Upper lobe of left lung (tissue), 4 donors: ENCODE measurements at regions not wholly inside any gene's neighbourhood (a gene's known extent, or its start where the extent isn't known, plus 50 kb on each side); places are given as distances from the start of the nearest gene placed in this dataset.

Experiments used
- CTCF ChIP-seq, 6 experiments: fragments of 450-650 bp in 4 of 6; fragments of 200-600 bp in 2 of 6; sonication (generic) in 2 of 6; IDR thresholded peaks; one replicate each; pipeline ENCODE4 v1.5.1; 2016 to 2019; ENCODE audit warnings: antibody characterized with exemption in 6 of 6
- EP300 ChIP-seq, 4 donors: sonication (generic); formaldehyde crosslinking; IDR thresholded peaks; one replicate each; pipeline ENCODE4 v1.5.1; 2017; ENCODE audit warnings: antibody characterized with exemption in 4 of 4, control low read depth in 2 of 4
- POLR2A ChIP-seq, 4 donors: fragments of 450-650 bp; IDR thresholded peaks; one replicate each; pipeline ENCODE4 v1.5.1; 2016 to 2017; ENCODE audit warnings: antibody characterized with exemption in 4 of 4, mild to moderate bottlenecking in 2 of 4

GRCh38 chr6:130524552-130524951 lies 158.7 kb downstream of the TMEM200A start:
- TF ChIP-seq CTCF (IDR thresholded peaks at IDR 0.05) (no peak), POLR2A (IDR thresholded peaks at IDR 0.05) (no peak), EP300 (IDR thresholded peaks at IDR 0.05) (no peak)
